Activated T-cell treated with anti-CD3 and anti-CD28 coated beads, Interleukin-2, amount 50 U/mL, for 72 hours (primary cell): ENCODE measurements at regions not wholly inside any gene's neighbourhood (a gene's known extent, or its start where the extent isn't known, plus 50 kb on each side); places are given as distances from the start of the nearest gene placed in this dataset.

Experiments used
- ATAC-seq, 2 donors: fragments of 150-1000 bp; cut with Tn5 transposase; replicated peaks in 1 of 2; 2 replicates each; pipeline ENCODE4 v1.10.0; 2021; ENCODE audit warnings: moderate library complexity in 2 of 2, mild to moderate bottlenecking in 1 of 2
- DNase-seq, 2 donors: peaks; one replicate each; pipeline ENCODE4 v3.0.0; 2021 to 2022; ENCODE audit warnings: mixed read lengths in 1 of 2
- H3K27ac Mint-ChIP-seq: one replicate; pipeline ENCODE4 v1.8.0; 2022; ENCODE audit warnings: mild to moderate bottlenecking, moderate library complexity, mixed read lengths
- H3K27me3 Mint-ChIP-seq: one replicate; pipeline ENCODE4 v1.8.0; 2022; ENCODE audit warnings: low read depth, mixed read lengths
- H3K36me3 Mint-ChIP-seq, 2 donors: one replicate each; pipeline ENCODE4 v1.8.0; 2022; ENCODE audit warnings: mixed read lengths in 2 of 2, mild to moderate bottlenecking in 1 of 2; ENCODE audit not compliant: insufficient read depth in 2 of 2
- H3K4me1 Mint-ChIP-seq: one replicate; pipeline ENCODE4 v1.8.0; 2022; ENCODE audit warnings: low read depth, mixed read lengths
- H3K4me3 Mint-ChIP-seq, 2 donors: one replicate each; pipeline ENCODE4 v1.8.0; 2022; ENCODE audit warnings: mild to moderate bottlenecking in 2 of 2, mixed read lengths in 2 of 2, moderate library complexity in 2 of 2
- H3K9me3 Mint-ChIP-seq, 2 donors: one replicate each; pipeline ENCODE4 v1.8.0; 2022; ENCODE audit warnings: mixed read lengths in 2 of 2

DNA sequence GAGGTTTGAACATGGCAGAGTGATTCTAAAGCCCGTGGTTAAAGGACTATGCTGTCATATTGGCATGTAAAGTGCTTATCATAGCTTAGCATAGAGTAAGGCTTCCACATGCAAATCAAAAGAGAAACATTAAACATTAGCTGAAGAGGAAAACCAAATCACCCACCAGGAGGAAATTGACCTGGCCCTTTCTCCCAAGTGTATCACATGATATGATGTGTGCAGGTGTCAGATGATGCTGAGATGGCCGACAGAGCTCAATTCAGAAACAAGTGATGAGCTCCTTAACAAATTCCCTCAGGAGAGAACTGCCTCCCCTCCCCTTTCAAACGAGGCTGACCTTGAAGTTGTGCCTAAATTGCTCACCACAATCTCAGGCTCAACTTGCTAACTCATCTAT lies 217.1 kb upstream of the BTG1 start:
- Mint-ChIP-seq H3K4me1 (peaks cover 48% of the 10 kb centered on the region), H3K9me3 (peaks cover 5 to 12% of the 10 kb centered on the region in 2 donors), H3K4me3 (peak overlapping the region; percentile 59 to 75), H3K27ac (peak overlapping the region; percentile 49), H3K36me3 (peaks cover 18 to 25% of the 10 kb centered on the region in 2 donors), H3K27me3 (no peaks in the 10 kb centered on the region)
- ATAC-seq (peak; percentile 58 to 63), DNase-seq (peak in 1 of 2 donors; percentile 11)

DNA sequence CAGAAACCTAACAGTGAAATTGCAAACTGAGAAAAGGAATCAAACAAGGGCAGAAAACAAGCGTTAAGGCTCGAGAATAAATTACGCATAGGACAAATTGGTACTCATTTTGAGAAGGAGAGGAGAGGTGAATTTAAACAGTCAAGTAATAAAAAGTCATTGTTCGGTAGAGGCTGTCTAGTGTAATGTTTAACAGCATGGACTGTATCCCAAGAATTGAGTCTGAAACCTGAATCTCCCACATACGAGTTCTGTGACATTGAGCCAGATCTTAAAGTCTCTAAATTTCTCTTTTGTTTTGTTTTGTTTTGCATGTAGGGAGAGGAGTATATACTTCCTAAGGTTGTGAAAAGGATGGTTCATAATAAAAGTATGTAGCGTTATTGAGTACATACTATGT lies 216.5 kb upstream of the BTG1 start:
- H3K27me3 Mint-ChIP-seq: no peaks in the 10 kb centered on the region
- ATAC-seq: peak; percentile 26 to 47
- no peak for DNase-seq
- peaks cover 20 to 28% of the 10 kb centered on the region in 2 donors for H3K36me3 Mint-ChIP-seq
- peak overlapping the region in 1 of 2 donors; percentile 59 for H3K4me3 Mint-ChIP-seq
- peak overlapping the region; percentile 49 for H3K27ac Mint-ChIP-seq
- peaks cover 48% of the 10 kb centered on the region for H3K4me1 Mint-ChIP-seq
- peaks cover 5 to 14% of the 10 kb centered on the region in 2 donors for H3K9me3 Mint-ChIP-seq

DNA sequence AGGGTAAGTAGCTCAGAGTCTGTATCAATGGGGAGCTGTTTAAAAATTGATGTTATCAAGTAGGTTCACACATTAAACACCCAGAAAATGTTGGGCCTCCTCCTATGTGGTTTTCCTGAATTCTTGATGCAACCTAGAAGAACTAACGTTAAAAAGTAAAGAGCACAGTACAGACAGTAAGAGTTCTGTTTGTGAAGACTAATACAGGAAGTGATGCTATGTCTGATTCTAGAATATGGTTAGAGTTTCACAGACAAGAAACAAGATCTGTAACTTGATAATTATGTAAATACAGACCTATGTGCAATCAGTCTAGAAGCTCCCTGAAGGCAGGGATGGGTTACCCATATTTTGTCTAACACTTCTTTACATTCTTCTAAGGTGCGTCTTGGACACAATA lies 214.9 kb upstream of the BTG1 start:
- H3K27ac Mint-ChIP-seq: peak overlapping the region; percentile 30
- ATAC-seq (no peak), DNase-seq (no peak)
- no peaks in the 10 kb centered on the region for H3K27me3 Mint-ChIP-seq
- H3K4me1 Mint-ChIP-seq: peaks cover 61% of the 10 kb centered on the region
- H3K36me3 Mint-ChIP-seq: peaks cover 16 to 34% of the 10 kb centered on the region in 2 donors
- peak overlapping the region in 1 of 2 donors; percentile 8 for H3K4me3 Mint-ChIP-seq
- H3K9me3 Mint-ChIP-seq: peaks cover 7 to 14% of the 10 kb centered on the region in 2 donors

DNA sequence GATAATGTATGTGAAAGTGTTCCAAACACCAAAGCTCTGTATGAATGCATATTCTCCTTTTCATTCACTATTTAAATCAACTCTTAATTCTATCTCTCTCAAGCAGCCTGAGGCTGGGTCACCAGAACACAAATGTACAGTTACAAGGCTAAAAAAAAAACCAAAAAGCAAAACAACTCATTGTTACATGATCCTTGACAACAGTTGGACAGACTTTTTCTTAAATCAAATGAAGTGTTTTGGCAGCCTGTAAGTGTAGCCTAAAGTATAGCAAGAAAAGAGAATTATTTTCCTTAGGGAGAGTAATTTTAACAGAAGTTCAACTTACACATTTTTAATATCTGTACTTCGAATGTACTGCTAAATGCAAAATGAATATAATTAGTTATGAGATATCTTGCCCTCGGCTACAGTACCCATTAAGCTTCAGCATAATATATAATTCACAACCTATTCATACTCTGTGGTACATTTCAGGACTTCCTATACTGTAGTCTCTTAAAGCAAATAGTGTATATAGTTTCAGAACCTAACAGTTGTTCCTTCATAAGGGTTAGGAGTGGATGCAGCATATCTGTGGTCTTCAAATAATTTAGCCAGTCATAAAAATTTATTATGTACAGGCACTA lies 214.0 kb upstream of the BTG1 start:
- Mint-ChIP-seq H3K4me1 (peaks cover 60% of the 10 kb centered on the region), H3K9me3 (peaks cover 7 to 14% of the 10 kb centered on the region in 2 donors), H3K36me3 (peaks cover 16 to 34% of the 10 kb centered on the region in 2 donors)

DNA sequence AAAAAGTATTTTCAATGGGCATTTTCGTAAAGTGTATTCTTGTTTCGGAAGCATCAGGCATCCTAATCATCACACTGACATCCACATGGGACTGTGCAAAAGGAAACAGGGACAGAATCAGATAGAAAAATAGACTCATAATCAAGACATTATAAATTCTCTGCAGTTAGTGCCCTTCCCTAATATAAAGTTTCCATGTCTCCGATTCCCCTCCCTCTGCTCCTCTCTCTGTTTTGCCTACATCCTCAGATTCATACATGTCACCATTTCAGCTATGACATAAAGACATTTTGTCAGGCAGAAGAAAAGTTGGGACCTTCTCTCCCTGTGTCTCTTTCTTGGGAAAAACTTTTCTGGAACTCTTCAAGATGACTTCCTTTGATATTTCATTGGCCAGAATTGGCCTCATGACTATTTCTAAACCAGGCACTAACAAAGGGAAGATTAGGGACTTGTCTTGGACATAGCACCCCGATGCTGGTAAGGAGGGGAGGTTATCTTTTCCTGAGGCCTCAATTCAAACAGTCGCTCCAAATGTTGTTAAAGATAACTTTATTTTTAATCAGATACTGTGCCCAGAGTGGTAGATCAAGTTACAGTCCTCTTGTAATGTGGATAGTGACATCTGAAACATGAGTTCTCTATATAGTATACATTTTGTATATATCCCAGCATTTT lies 212.1 kb upstream of the BTG1 start:
- DNase-seq: no peak
- Mint-ChIP-seq H3K9me3 (peaks cover 7 to 14% of the 10 kb centered on the region in 2 donors), H3K27ac (no peak overlapping the region), H3K27me3 (no peaks in the 10 kb centered on the region), H3K36me3 (peaks cover 16 to 34% of the 10 kb centered on the region in 2 donors), H3K4me3 (no peak overlapping the region), H3K4me1 (peaks cover 41% of the 10 kb centered on the region)
- no peak for ATAC-seq

More for the DNA sequence above, 214.0 kb upstream of the BTG1 start:
- no peak for DNase-seq
- Mint-ChIP-seq H3K4me3 (no peak overlapping the region), H3K27ac (no peak overlapping the region), H3K27me3 (no peaks in the 10 kb centered on the region)
- ATAC-seq: no peak

DNA sequence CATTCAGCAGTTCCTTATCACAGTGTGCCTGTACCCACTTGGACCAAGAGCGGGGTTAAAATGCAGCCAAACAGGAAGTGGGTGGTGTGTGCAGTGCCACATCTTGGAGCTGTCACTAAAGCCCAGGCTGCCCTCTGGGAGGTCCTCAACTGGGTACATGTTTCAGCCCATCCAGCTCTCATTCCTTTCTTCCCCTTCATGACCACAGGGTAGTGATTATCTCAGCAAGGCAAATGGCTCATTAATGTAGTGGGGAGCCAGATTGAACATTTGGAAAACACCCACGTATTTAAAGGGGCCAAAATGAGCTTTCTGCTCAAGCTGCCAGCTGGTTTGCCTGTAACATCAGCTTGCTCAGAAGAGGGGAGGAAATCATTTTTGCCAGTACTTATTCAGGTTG lies 210.8 kb upstream of the BTG1 start:
- Mint-ChIP-seq H3K27me3 (no peaks in the 10 kb centered on the region), H3K36me3 (peaks cover 16 to 30% of the 10 kb centered on the region in 2 donors), H3K4me3 (no peak overlapping the region), H3K9me3 (peaks cover 7 to 14% of the 10 kb centered on the region in 2 donors), H3K27ac (no peak overlapping the region), H3K4me1 (peaks cover 31% of the 10 kb centered on the region)
- DNase-seq (no peak), ATAC-seq (no peak)

DNA sequence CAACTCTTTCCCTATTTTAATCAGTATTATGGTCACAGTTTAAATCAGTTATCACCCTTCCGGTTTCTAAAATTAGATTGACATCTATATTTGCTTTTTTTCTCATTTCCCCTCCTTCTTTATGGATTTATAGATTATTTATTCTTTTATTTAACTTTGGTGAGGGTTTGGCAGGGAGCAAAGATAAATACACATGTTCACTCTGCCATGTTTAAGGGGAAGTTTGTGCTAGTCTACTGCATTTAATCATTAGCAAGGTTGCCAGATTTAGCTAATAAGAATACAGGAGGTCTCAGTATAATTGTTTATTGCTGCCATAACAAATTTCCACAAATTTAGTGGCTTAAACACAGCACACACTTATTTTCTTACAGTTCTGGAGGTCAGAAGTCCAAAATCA lies 204.0 kb upstream of the BTG1 start:
- peaks cover 3 to 6% of the 10 kb centered on the region in 2 donors for H3K9me3 Mint-ChIP-seq
- no peak overlapping the region for H3K4me3 Mint-ChIP-seq

DNA sequence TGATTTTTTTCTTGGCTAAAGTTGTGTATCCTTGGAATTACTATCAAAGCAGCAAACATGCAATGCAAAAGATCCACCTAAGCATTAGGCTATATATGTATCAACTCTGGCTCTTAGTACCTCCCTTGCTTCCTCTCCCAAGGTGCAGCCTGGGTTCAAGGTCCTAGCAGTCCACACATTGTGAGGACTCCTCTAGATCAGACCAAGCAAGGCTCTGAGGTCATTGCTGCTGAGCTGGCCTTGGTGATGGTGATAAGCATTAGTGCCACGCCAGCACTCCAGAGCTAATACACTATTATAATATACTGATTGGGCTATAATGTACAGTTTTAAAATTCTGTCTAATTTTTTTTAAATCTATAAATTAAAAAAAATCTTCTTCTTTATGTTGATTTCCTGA lies 196.9 kb upstream of the BTG1 start:
- no peak overlapping the region for H3K27ac Mint-ChIP-seq
- H3K36me3 Mint-ChIP-seq: no peaks in the 10 kb centered on the region
- peaks cover 12% of the 10 kb centered on the region for H3K4me1 Mint-ChIP-seq
- peaks cover 3 to 6% of the 10 kb centered on the region in 2 donors for H3K9me3 Mint-ChIP-seq
- ATAC-seq (no peak), DNase-seq (no peak)
- H3K27me3 Mint-ChIP-seq: no peaks in the 10 kb centered on the region
- H3K4me3 Mint-ChIP-seq: no peak overlapping the region

More for the DNA sequence above, 204.0 kb upstream of the BTG1 start:
- DNase-seq (no peak), ATAC-seq (no peak)
- Mint-ChIP-seq H3K36me3 (peaks cover 0 to 2% of the 10 kb centered on the region in 2 donors), H3K4me1 (no peaks in the 10 kb centered on the region), H3K27me3 (no peaks in the 10 kb centered on the region), H3K27ac (no peak overlapping the region)

DNA sequence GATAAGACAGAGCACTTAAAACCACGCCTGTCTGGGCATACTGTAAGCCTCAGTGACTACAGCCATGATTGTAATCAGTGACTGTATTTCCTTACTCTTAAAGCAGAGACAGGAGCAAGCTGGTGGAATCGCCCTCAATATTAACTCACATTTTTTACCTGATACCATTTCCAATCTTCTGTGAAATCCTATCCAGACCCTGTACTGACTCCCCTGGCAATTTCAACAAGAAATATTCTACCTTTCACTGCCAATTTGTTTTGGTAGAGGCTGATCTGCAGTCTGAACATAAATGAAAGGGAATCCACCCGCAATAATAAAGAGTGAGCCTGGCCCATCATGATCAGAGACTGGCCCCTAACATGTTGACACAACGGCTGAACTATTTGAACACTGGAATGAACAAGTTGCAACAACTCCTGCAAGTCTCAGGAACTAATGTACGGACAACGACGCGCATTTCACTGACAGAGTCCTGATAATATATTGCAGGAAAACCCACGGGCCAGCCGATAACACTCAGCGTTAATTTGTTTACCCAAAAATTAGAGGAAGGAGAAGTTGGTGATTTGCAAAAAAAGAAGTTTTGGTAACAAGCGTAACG lies 195.5 kb upstream of the BTG1 start:
- ATAC-seq (peak in 1 of 2 donors; percentile 70), DNase-seq (no peak)
- H3K4me1 Mint-ChIP-seq: peaks cover 12% of the 10 kb centered on the region
- peaks cover 0 to 6% of the 10 kb centered on the region in 2 donors for H3K9me3 Mint-ChIP-seq
- H3K27ac Mint-ChIP-seq: no peak overlapping the region
- no peaks in the 10 kb centered on the region for H3K36me3 Mint-ChIP-seq
- H3K4me3 Mint-ChIP-seq: peak overlapping the region; percentile 21 to 52
- no peaks in the 10 kb centered on the region for H3K27me3 Mint-ChIP-seq

DNA sequence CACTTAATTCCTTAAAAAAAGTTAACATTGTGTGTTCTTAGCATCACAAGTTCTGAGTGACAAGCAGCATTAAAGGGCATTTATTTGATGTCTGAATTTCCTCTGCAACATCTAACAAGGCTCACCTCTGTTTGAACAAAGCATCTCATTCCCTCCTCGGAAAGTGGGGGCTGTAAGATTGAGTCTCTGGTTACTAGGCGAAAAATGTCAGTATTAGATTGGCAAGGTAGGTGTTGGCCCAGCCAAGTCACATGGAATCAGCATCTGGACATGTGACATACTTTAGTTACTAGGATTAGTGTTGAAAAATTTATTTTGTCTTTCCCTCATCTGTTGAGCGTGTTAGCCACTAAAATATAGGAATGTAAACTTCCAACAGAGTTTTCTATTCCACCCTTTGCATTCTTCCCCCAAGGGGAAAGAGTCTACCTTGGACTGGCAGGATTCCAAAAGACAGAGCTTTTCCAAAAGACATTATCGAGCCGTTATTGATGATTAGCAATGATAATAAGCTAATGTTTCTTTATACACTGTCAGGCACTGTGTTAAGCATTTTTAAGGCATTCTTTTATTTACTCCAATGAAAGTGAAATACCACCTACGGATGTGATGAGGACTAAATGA lies 194.9 kb upstream of the BTG1 start:
- H3K36me3 Mint-ChIP-seq: no peaks in the 10 kb centered on the region
- DNase-seq (no peak), ATAC-seq (no peak)
- peaks cover 0 to 2% of the 10 kb centered on the region in 2 donors for H3K9me3 Mint-ChIP-seq
- peak overlapping the region in 1 of 2 donors; percentile 52 for H3K4me3 Mint-ChIP-seq
- peaks cover 12% of the 10 kb centered on the region for H3K4me1 Mint-ChIP-seq
- no peaks in the 10 kb centered on the region for H3K27me3 Mint-ChIP-seq
- H3K27ac Mint-ChIP-seq: no peak overlapping the region

DNA sequence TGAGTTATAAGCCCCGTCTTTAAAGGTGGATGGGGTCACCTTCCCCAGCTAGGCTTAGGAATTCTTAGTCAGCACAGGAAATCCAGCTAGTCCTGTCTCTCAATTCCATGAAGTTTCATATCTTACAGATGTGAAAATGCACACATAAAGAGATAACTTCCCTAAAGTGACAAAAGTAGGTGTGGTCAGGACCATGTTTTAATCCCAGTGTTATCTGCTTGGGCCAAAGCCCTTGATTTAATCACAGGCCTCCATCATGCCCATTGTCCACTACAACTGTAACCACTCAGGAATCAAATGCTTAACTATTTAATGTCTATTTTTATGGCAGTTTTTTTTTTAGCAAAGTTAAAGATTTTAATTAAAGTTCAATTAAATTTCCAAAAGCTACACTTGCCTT lies 194.4 kb upstream of the BTG1 start:
- no peak for ATAC-seq
- no peak for DNase-seq
- Mint-ChIP-seq H3K4me1 (peaks cover 13% of the 10 kb centered on the region), H3K27me3 (no peaks in the 10 kb centered on the region), H3K9me3 (no peaks in the 10 kb centered on the region), H3K27ac (no peak overlapping the region), H3K4me3 (no peak overlapping the region), H3K36me3 (no peaks in the 10 kb centered on the region)

DNA sequence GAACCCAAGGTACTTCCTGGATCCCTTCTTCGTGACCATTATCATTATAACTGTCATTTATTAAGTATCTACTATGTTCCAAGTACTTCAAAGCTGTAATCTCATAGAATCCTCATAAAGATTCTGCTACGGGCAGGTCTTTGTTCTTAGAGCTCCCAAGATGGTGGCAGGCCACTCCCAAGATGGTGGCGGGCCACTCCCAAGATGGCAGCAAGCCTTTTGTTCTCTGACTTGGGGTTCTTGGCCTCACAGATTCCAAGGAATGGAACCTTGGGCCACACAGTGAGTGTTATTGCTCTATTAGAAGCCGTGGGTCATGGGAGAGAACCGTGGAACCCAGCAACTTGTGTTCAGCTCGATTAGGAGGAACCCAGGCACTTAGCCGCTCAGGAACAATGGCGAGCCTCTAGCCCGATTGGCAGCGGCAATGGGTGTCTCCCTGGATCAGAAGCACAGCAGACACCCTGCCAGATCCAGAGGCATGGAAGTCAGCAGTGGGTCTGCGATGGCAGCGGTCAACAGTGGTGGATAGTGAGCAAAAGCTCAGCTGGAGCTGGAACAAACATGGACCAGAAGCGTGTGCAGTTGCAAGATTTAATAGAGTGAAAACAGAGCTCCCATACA lies 193.7 kb upstream of the BTG1 start:
- Mint-ChIP-seq H3K27ac (no peak overlapping the region), H3K9me3 (no peaks in the 10 kb centered on the region), H3K27me3 (no peaks in the 10 kb centered on the region), H3K4me3 (no peak overlapping the region), H3K36me3 (no peaks in the 10 kb centered on the region), H3K4me1 (peaks cover 20% of the 10 kb centered on the region)
- ATAC-seq (no peak), DNase-seq (no peak)

DNA sequence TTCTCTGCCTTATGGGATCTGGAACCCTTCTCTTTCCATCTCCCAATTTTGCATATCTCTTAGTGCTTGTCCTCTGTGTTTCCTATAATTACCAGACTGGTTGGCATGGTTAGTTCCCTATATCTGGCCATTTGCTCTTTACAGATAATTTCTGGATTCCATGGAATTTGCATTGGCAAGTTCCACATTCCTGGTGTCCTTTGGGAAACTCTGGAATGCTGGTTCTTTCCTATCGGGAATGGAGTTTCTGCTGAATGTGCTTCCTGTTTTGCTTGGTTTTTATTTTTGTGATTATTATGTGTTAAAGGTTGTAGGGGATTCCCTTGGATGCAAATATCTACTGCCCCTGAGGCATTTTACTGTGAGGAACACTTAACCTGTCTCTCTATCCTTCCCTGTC lies 193.0 kb upstream of the BTG1 start:
- H3K36me3 Mint-ChIP-seq: no peaks in the 10 kb centered on the region
- H3K27ac Mint-ChIP-seq: no peak overlapping the region
- DNase-seq (no peak), ATAC-seq (no peak)
- no peaks in the 10 kb centered on the region for H3K27me3 Mint-ChIP-seq
- H3K9me3 Mint-ChIP-seq: no peaks in the 10 kb centered on the region
- H3K4me3 Mint-ChIP-seq: no peak overlapping the region
- peaks cover 26% of the 10 kb centered on the region for H3K4me1 Mint-ChIP-seq
